HG02571 (cell line): ENCODE measurements at regions not wholly inside any gene's neighbourhood (a gene's known extent, or its start where the extent isn't known, plus 50 kb on each side); places are given as distances from the start of the nearest gene placed in this dataset.
"Not testable (repeated sequence)": the region's sequence is repeated elsewhere in the genome, so short reads cannot be mapped to it uniquely, and the experiment has no call there.

Experiments used
- ATAC-seq: cut with Tn5 transposase; IDR thresholded peaks from one replicate; pipeline ENCODE4 v1.9.1; 2021; ENCODE audit warnings: mild to moderate bottlenecking, moderate library complexity; ENCODE audit not compliant: unreplicated experiment

DNA sequence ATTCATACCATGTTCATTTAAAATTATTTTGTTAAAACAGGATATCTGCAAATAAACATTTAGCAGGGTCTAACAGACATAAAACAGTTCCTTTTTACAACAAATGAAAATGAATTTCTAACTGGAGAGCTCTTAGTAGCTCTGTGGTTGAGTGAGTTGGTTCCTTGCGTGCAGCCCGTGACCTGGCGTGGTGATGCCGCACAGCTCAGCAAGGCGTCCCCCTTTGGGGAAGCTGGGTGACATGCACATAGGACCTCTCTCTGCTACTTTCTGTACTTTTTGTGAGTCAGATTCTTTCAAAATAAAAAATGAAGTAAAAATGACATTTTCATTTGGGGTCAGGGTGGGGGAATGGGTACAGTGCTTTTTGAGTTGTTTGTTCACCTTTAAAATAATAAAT lies 75.9 kb downstream of the NPIPB11 start:
- ATAC-seq = not testable (repeated sequence)

- not testable (repeated sequence) for ATAC-seq
Measured at GRCh38 chr16:29328528-29328927, 78.0 kb downstream of the NPIPB11 start.

DNA sequence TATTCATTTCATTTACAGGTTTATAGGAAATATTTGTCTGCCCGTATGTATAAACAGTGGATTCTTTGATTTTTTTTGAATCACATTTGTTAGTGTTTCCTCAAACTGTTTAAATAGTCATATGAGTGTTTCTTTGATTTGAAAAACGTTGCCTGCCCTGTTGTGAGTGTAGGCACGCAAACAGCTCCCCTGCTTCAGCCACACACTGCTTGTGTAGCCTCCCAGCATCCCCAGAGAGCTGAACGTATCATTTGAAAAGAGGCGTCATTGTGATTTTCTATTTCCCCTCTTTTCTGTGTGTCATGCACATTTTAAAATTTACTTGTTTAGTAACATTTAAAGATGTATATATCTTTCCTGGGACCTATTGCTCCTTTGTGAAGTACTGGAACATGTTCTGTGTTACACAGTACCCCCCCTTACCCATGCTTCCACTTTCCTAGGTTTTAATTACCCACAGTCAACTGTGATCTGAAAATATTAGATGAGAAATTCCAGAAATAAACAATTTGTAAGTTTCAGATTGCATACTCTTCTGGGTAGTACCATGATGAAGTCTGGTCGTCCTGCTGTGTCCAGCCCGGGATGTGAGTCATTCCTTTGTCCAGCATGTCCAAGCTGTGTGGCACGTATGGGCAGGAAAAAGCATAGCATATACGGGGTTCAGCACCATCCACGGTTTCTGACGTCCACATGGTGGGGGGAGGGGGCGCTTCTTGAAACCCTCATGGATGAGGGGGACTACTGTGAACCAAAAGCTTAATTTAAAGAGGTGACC lies 78.7 kb downstream of the NPIPB11 start:
- ATAC-seq = not testable (repeated sequence)

DNA sequence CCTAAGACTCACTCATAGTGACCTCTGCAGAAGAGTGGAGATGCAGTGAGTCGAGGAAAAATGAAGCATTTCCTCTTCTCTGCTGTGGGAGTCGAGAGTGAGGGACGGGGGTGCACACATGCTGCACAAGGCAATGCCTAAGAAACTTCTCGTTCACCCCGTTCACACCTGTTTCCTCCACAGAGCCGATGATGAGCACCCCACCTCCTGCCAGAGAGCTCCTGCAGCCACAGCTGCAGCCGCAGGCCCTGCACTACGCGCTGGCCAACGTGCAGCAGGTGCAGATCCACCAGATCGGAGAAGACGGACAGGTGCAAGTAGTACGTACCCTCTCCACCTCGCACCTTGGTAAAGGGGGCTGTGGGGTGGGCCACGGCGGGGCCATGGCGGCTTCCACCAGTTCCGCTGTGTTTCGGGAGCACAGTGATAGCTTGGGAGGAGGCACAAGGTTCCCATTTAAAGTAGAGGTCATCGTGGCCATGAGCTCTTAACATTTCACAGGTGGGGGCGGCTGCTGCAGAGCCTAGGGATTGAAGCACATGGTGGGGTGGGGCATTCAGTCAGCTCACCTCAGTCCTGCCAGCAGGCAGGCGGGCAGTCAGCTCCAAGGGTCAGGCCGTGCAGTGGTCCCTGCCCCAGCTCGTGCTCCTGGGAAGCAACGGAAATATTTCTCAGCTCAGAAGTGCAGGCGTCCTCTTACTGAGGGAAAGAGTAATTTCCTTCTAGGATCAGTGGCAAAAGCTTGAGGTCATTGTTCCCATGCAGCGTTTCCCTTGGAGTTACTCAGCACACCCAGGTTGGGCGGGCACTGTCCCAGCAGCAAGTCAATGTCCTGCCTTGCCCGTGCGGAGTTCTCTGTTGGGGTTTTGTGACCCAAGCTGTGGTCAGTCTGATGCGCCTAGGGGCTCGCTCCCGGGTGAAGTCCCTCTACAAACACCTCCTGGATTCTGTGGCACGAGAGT lies 80.1 kb downstream of the NPIPB11 start:
- not testable (repeated sequence) for ATAC-seq

DNA sequence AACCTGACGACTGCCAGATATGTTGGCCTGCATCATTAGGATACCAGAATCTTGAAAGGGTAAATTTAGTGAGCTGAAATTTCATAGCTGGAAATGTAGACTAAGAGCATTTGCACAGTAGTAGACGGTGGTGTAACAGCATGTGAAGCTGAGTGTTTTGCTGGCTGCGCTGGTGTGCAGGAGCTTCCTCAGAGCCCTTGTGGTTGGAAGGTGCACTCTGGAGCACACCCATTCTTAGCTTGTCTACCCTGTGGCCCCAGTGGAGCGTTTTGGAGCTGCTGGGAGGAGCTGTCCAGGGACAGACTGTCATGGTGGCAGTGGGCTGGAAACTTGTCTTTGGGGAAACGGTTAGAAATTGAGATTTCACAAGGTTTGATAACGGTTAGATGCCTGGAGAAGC lies 82.8 kb downstream of the NPIPB11 start:
- not testable (repeated sequence) for ATAC-seq

- ATAC-seq = no peak
Measured at GRCh38 chr16:29321585-29321984, 84.9 kb downstream of the NPIPB11 start.

GRCh38 chr16:29321000-29321393 lies 85.5 kb downstream of the NPIPB11 start:
- no peak for ATAC-seq

DNA sequence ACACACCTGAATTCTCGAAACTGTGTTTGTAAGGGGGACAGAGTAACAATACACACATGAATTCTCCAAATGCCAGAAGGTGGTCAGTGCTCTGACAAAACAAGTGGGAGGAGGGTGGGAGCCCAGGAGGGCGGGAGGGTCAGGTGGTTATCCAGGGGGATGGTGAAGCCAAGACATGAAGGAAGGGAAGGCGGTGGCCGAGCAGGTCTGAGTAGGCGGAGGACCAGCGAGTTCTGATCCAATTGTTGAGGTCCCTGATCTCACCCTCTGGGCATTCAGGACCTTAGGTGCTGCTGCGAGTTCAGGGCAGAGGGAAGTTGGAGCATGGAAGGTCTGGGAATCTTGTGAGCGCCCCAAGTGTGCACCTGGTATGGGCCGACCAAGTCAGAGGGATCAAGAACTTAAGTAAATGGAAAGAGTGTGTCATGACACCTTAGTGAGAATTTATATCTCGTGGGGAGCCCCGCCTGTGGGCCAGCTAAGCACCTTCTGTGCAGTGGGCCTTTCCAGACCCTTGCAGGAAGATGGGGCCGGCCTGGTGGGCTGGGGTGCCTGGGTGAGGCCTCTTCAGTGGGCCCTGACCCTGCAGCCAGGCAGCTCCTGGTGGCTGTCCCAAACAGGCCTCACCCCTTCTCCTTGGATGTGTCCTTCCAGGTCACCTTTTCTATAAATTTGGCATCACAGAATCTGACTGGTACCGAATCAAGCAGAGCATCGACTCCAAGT lies 86.1 kb downstream of the NPIPB11 start:
- no peak for ATAC-seq

- no peak for ATAC-seq
Measured at GRCh38 chr16:29319726-29320125, 86.8 kb downstream of the NPIPB11 start.

DNA sequence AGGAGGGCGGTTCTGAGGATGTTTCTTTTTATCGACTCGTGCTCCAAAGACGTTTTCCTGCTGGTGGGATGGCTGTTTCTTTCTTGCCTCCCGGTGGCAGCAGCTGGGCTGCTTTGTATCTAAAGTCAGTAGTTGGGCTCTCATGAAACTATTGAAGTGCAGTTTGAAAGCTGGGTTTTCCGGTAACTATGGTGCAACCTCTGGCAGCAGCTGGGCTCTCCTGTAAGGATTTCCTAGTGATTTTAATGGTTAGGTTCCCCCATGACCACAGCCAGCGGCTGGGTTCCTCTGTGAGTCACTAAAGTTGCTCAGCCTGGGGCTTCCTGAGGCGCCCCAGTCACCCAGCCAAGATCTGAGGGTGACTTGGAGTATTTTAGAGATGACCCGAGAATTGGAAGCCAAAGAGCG lies 87.9 kb downstream of the NPIPB11 start:
- ATAC-seq = not testable (repeated sequence)

GRCh38 chr16:29318037-29318436 lies 88.5 kb downstream of the NPIPB11 start:
- ATAC-seq = no peak

DNA sequence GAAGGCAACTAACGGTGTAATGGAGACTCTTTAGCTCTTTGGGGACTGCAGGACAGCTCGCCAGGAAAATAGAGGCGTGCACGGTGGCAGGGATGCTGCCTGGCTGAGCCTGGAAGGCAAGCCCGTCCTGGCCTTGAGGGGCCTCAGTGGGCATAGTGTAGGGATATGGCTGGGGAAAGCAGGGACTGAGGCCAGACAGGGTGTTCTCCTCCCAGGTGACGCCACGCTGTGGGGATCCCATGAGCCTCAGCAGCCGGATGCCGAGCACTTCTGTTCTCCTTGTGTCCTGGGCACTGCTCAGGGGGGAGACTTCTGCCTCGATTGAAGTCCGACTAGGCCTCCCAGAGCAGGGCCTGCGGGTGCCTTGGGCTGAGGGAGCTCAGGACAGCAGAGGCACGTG lies 89.2 kb downstream of the NPIPB11 start:
- no peak for ATAC-seq

DNA sequence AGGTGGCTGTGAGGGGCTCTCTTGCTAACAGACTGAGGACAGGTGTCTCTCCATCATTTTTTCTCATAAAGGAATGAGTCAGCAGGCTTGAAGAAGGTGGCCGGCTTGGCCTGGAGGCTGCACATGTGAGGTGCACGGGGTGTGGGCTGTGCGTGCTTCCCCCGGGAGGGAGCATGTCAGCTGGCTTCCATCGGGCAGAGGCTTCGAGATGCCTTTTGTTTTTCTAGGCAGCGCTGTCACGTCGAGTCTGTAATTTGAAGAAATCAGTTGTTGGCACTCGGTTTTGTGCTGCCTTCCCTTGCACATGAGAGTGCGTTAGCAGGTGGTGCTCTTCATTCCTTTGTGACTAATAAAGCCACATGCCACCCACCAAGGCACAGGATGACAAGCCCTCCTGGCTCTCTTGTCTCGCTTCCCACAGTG lies 89.7 kb downstream of the NPIPB11 start:
- no peak for ATAC-seq

GRCh38 chr16:29315916-29316517 lies 90.5 kb downstream of the NPIPB11 start:
- ATAC-seq = no peak

DNA sequence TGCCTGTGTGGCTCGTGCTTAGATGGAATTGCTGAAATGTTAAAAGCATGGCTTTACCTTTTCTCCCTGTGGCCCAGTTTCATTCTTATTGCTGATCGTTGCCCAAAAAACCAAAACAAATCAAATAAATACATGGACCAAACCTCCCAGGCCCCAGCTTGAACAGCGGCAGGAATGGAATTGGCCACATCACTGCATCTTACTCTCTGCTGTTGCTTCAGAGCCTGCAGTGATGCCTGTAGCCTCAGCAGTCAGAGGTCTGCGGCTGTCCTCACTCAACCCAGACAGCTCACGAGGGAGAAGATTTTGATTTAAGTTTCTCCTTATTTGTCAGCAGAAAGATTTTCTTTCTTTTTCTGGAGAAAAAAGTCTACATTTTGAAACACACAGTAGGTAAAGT lies 91.5 kb downstream of the NPIPB11 start:
- ATAC-seq = no peak

GRCh38 chr16:29314292-29314934 lies 92.1 kb downstream of the NPIPB11 start:
- ATAC-seq = no peak

GRCh38 chr16:29313559-29314048 lies 92.9 kb downstream of the NPIPB11 start:
- ATAC-seq = no peak

- ATAC-seq = no peak
Measured at GRCh38 chr16:29312835-29313558, 93.5 kb downstream of the NPIPB11 start.

GRCh38 chr16:29312345-29312675 lies 94.2 kb downstream of the NPIPB11 start:
- ATAC-seq = not testable (repeated sequence)
